UCSD-AML1 (cell line): ENCODE measurements at regions not wholly inside any gene's neighbourhood (a gene's known extent, or its start where the extent isn't known, plus 50 kb on each side); places are given as distances from the start of the nearest gene placed in this dataset.
"Not testable (repeated sequence)": the region's sequence is repeated elsewhere in the genome, so short reads cannot be mapped to it uniquely, and the experiment has no call there.

Experiments used
- DNase-seq: peaks from one replicate; lab custom pipeline; 2025; ENCODE audit not compliant: unreplicated experiment; lab: John Stamatoyannopoulos, UW

GRCh38 chr7:130789436-130789835, 55.4 kb upstream of the KLF14 start:
- no peak for DNase-seq

DNA sequence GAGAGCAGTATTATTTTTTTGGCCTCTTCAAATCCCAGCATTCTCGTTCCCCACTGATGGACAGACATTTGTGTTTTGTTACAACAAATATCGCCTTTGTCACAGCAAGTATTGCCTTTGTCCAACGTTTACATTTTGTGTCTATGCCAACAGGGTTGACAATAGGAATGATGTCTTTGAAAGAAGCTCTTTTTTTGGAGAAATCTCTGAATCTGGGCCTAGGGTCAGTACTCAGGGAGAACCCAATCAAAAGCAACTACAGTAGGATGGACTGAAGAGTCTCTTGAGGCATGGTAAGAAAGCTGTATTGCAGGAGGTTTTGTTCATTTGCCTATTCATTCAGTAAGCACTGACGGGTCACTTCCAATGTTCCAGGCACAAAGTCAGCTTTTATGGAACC, 57.7 kb upstream of the KLF14 start:
- DNase-seq, result no peak

GRCh38 chr7:130793855-130794618, 60.0 kb upstream of the KLF14 start:
- no peak for DNase-seq

GRCh38 chr7:130794619-130794922, 60.6 kb upstream of the KLF14 start:
- no peak for DNase-seq

GRCh38 chr7:130796425-130796824, 62.4 kb upstream of the KLF14 start:
- DNase-seq, result not testable (repeated sequence)

- no peak for DNase-seq
Measured at GRCh38 chr7:130803127-130803526, 69.1 kb upstream of the KLF14 start.

DNA sequence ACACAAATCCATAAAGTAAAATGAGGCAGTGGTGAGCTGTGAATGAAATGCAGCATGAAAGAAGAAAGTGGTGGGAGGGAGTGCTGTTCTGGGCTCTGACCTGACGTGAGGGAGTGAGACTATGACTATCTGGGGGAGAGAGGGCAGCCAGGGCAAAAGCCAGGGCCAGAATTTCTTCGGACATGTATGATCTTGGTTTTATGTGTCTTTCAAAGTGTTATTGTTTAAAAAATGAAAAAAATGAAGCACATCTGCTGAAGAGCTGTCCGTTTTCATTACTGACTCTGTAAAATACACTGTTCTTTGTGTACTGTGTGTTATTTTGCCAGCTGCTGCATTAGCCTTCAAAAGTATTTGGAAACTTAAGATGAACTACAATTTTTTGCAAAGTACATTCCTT, 70.2 kb upstream of the KLF14 start:
- no peak for DNase-seq

DNA sequence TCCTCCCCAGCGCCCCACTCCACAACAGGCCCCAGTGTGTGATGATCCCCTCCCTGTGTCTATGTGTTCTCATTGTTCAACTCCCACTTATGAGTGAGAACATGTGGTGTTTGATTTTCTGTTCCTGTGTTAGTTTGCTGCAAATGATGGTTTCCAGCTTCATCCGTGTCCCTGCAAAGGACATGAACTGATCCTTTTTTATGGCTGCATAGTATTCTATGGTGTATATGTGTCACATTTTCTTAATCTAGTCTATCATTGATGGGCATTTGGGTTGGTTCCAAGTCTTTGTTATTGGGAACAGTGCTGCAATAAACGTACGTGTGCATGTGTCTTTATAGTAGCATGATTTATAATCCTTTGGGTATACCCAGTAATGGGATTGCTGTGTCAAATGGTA, 78.8 kb upstream of the KLF14 start:
- not testable (repeated sequence) for DNase-seq

DNA sequence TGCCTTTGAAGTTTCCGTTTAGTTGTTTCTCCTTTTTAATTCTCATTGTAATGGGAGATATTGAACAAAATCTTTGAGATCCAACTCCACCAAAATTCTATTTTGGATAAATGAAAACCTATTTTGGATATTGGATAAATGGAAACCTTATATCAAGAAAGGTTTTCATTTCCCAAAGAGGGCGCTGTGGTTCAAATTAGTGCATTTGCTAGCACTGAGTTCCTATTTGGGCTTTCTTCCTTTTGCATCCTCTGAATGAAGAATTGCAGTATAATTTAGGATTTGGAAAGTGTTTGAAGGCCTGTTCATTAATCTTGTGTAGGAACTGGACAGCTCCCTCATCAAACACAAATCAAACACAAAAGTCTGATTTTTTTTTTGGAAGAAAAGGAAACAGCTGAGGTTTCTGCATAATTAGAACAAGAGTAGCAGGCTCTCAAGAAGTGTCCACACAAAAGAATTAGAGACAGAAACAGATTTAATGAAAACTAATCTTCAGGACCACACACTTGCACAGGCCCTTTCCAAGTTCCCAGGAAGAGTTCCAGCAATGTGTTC, 80.8 kb upstream of the KLF14 start:
- DNase-seq, result no peak

DNA sequence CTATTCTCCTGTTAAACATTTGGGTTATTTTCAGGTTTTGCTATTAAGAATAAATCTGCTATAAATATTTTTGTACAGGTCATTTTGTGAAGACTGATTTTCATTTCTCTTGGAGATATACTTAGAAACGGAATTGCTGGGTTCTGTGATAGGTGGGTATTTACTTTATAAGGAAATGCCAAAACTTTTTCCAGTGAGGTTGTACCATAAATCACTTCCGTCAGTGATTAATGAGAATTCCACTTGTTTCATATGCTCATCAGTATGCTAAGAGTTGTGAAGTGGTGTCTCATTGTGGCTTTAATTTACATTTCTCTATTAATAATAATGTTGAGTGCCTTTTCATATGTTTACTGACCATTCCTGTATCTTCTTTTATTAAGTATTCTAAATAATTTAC, 84.0 kb upstream of the KLF14 start:
- DNase-seq, result no peak

DNA sequence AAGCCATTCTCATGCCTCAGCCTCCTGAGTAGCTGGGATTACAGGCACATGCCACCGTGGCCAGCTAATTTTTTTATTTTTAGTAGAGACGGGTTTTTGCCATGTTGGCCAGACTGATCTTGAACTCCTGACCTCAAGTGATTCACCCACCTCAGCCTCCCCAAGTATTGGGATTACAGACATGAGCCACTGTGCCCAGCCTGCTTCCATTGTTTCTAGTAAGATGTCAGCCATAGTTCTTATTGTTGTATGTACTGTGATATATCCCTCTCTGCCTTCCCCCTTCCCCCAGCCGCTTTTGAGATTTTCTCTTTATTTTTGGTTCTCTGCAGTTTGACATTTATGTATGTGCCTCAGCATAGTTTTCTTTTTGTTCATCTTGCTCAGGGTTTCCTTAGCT, 87.9 kb upstream of the KLF14 start:
- no peak for DNase-seq

DNA sequence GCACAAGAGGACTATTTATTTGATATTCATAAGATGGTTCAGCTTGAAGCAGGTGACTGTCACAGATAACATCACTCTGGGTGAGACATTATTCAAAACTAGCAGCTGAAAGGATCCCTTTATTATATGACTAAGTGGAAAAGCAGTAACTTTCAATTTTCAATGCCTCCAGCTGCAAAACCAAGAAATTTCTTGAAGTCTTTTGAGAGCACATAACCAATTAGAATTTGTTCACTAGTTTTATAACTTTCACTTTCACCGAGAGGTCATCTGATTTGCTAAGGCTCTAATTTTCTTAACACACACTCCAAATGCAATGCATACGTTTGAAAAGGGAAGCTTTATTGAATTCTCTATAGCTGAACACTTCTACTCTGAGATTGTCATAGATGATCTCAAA, 88.6 kb upstream of the KLF14 start:
- DNase-seq, result no peak

DNA sequence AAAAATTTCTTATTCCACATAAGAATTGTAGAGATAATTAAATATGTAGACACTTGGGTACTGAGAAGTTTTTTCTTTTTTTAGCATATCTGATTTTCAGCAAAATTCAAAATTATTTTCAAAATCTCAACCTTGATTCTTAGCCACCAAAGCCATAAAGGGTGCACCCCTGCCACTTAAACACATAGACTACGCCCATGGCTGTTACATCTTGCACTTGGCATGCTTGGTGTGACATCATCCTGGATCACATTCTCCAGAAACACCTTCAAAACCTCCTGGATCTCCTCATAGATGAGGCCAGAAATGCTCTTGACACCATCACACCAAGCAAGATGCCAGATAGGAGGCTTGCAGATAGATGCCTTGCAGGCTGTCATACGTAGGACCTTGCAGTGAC, 89.1 kb upstream of the KLF14 start:
- DNase-seq, result no peak

- no peak for DNase-seq
Measured at GRCh38 chr7:130825819-130826218, 91.8 kb upstream of the KLF14 start.

DNA sequence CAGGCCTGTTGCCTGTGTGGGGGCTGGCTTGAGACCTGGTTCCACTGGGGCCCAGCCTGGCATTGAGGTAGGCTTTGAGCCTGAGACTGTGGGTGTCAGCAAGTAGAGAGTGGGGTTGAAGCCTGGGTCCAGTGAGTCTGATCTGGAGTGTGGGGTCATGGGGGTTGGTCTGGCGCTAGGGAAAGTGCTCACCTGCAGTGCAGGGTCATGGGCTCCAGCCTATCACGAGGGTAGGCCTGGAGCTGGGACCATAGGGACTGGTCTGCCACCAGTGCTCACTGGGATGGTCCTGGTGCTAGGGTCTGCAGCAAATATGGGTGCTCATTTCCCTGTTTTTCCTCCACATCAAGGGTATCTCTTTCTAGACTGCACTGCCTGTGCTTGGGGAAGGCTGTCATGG, 95.4 kb upstream of the KLF14 start:
- no peak for DNase-seq

- no peak for DNase-seq
Measured at GRCh38 chr7:130831322-130831721, 97.3 kb upstream of the KLF14 start.

DNA sequence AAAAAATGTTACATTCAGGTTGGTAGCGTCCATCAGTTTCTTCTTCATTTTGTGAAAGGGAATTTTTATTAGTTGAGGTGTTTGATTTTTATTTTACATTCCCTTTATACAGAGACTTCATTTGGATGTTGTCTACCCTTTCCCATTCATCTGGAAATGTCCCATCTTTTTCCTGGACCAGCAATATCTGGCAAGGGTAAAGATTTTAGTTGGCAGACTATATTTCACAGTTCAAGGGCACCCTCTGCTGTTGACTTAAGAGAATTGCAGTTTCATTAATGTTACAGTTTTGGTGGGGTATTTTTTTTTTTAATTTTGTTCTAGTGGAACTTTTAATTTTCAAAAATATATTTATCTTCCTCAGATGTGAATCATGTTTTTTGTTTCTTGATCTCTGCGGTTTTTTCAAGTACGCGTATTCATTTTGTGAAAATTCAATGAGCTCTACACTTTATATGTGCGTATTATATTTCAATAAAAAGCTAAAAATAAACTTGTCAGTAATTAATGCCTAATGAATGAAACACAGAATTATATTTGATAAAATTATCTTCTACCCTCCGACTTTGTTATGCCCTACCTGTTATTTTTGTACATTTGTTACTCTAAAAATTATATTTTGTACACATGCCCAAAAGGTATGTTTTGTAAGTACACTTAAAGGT, 97.9 kb upstream of the KLF14 start:
- DNase-seq, result no peak

DNA sequence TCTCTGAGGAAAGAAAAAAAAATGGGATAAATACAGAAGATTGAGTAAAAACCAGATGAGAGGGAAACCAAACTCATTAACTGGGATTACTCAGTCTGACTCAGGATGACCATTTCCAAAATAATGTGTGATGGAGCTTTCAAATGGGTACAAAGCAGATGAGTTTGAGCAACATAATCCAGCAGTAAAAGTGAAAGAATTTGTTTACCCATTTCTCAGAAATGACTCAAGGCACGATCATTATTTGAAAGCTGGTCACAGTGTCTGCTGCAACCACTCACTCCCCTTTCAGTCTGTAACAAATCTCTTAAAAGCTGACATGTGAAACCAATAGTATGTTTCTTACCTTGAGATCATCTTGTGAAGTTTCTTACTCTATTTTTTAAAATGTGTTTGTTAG, 104.7 kb upstream of the KLF14 start:
- no peak for DNase-seq

- DNase-seq, result no peak
Measured at GRCh38 chr7:130840599-130840998, 106.6 kb upstream of the KLF14 start.

- no peak for DNase-seq
Measured at GRCh38 chr7:130841416-130841815, 107.4 kb upstream of the KLF14 start.

DNA sequence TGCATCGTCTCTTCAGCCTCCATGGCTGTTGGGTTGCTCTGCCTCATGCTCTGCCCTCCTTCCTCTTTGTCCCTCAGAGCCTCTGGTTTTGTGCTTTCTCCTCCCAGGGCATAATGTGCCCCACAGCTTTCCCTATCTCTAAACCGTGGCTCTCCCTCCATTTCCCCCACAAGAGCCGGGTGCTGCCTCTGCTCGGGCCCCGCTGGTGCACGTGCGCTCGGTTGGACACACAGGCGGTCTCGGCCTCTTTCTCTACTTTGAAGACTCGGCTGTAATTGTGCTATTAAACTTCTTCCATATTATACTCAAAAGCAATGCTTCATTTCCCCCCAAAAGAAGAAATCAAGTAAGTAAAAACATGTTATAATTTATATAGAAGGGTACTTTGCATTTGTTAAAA, 109.7 kb upstream of the KLF14 start:
- DNase-seq, result no peak

DNA sequence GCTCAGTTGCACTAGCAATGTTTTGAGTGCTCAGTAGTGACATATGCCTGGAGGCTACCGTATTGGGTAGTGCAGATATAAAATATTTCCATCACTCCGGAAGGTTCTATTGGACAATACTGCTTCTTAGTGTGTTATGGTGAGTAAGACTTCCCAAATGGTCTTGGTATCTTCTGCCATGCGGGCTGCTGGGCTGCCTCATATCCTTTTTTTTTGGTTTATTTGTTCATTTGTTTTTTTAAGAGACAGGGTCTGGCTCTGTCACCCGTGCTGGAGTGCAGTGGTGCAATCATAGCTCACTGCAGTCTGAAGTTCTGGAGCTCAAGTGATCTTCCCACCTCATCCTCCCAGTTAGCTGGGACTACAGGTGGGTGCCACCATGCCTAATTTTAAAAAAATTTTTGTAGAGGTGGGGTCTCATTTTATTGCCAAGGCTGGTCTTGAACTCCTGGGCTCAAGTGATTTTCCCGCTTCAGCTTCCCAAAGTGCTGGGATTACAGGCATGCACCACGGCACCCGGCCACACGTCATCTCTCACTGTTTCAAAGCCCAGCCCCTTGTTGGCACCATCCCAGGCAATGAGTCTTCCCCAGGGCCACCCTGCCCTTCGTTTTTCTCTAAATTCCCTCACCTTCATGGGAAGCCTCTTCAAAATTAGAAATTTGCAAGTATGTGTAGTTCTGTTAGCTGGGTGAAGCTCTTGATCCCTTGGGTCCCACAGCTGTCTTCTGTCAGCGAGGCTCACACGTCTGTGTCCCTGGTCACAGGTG, 111.0 kb upstream of the KLF14 start:
- no peak for DNase-seq
